Erythroblast (primary cell): ENCODE measurements at regions not wholly inside any gene's neighbourhood (a gene's known extent, or its start where the extent isn't known, plus 50 kb on each side); places are given as distances from the start of the nearest gene placed in this dataset.

Source experiments
- GATA1 ChIP-seq: IDR thresholded peaks from 2 replicates; pipeline ENCODE4 v1.6.1; 2011; ENCODE audit warnings: low read depth, mild to moderate bottlenecking, control low read depth, low read length, moderate library complexity
- POLR2A ChIP-seq: IDR thresholded peaks from 2 replicates; pipeline ENCODE4 v1.6.1; 2011; ENCODE audit warnings: mild to moderate bottlenecking, low read length

DNA sequence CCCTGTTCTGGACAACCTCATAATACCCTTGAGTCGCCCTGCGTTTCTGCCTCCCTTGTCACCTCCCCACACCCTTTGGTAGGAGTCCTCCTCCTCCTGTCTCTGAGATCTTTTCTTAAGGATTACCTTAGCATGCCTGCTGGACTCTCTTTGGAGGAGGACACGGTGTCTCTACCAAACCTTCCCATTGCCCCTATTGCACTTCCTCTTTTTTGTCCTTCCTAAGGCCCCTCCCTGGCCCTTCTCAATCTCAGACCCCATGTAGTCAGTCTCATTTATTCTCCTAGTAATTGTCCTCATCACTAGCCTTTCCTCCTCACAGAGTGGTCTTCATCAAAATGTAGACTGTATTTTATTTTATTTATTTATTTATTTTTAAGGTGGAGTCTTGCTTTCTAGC lies 335.0 kb upstream of the SFRP2 start:
- TF ChIP-seq POLR2A = no peak
- TF ChIP-seq GATA1 = no peak
